ENCODE measurements at regions not wholly inside any gene's neighbourhood (a gene's known extent, or its start where the extent isn't known, plus 50 kb on each side); places are given as distances from the start of the nearest gene placed in this dataset.
"Not testable (repeated sequence)": the region's sequence is repeated elsewhere in the genome, so short reads cannot be mapped to it uniquely, and the experiment has no call there.

- Histone ChIP-seq H3K36me3 (ENCODE audit: control insufficient read depth, insufficient read depth, low read length) (no peaks in the 10 kb centered on the region), H3K4me3 (ENCODE audit: low read depth, low read length) (no peak overlapping the region), H3K27me3 (replicated peaks; ENCODE audit: control insufficient read depth, insufficient read depth, low read length) (no peaks in the 10 kb centered on the region), H3K4me1 (peaks cover 12% of the 10 kb centered on the region), H3K9me3 (no peaks in the 10 kb centered on the region)
- H3K4me1 Mint-ChIP-seq (ENCODE audit: low read depth, unreplicated experiment) = peaks cover 7% of the 10 kb centered on the region
- no peak for DNase-seq
- CTCF ChIA-PET = interaction anchor here (0.6 kb wide), 1 partner anchor 719 kb away, joined by 3 read pairs; no protein-coding TSS in a partner anchor
- H3K27ac Mint-ChIP-seq (ENCODE audit: unreplicated experiment) = no peak overlapping the region
- no TSS peak for BruUV-seq (replicated peaks)
- H3K4me3 Mint-ChIP-seq (ENCODE audit: unreplicated experiment) = no peak overlapping the region
- no peaks in the 10 kb centered on the region for H3K9me3 Mint-ChIP-seq (ENCODE audit: unreplicated experiment)
- TF ChIP-seq CTCF (IDR thresholded peaks at IDR 0.05; ENCODE audit: insufficient read depth in 1 of 2, low read depth in 1 of 2, low read length in 1 of 2, severe bottlenecking in 1 of 2, unreplicated experiment in 1 of 2) = peak in 1 of 2 experiments; percentile 9
- no peaks in the 10 kb centered on the region for H3K36me3 Mint-ChIP-seq (ENCODE audit: insufficient read depth, unreplicated experiment)
- intact Hi-C loops (cut with micrococcal nuclease; ENCODE audit: unreplicated experiment) = no loop called here
- H3K27me3 Mint-ChIP-seq (ENCODE audit: insufficient read depth, unreplicated experiment) = peaks cover 2% of the 10 kb centered on the region
- POLR2A ChIA-PET = no interaction called here
Measured at GRCh38 chr5:60458666-60459065, 241.3 kb downstream of the DEPDC1B start.

- H3K27me3 Mint-ChIP-seq (ENCODE audit: insufficient read depth, unreplicated experiment) = peaks cover 2% of the 10 kb centered on the region
- intact Hi-C loops (cut with micrococcal nuclease; ENCODE audit: unreplicated experiment) = no loop called here
- no peak overlapping the region for H3K4me3 ChIP-seq (ENCODE audit: low read depth, low read length)
- H3K4me1 Mint-ChIP-seq (ENCODE audit: low read depth, unreplicated experiment) = peaks cover 3% of the 10 kb centered on the region
- H3K36me3 Mint-ChIP-seq (ENCODE audit: insufficient read depth, unreplicated experiment) = no peaks in the 10 kb centered on the region
- H3K4me3 Mint-ChIP-seq (ENCODE audit: unreplicated experiment) = no peak overlapping the region
- POLR2A ChIA-PET = no interaction called here
- no TSS peak for BruUV-seq (replicated peaks)
- DNase-seq = no peak
- H3K36me3 ChIP-seq (ENCODE audit: control insufficient read depth, insufficient read depth, low read length) = no peaks in the 10 kb centered on the region
- no peak for TF ChIP-seq CTCF (IDR thresholded peaks at IDR 0.05; ENCODE audit: insufficient read depth in 1 of 2, low read depth in 1 of 2, low read length in 1 of 2, severe bottlenecking in 1 of 2, unreplicated experiment in 1 of 2)
- no peaks in the 10 kb centered on the region for H3K27me3 ChIP-seq (replicated peaks; ENCODE audit: control insufficient read depth, insufficient read depth, low read length)
- no peaks in the 10 kb centered on the region for H3K4me1 ChIP-seq
- H3K9me3 ChIP-seq = no peaks in the 10 kb centered on the region
- no peak overlapping the region for H3K27ac Mint-ChIP-seq (ENCODE audit: unreplicated experiment)
- CTCF ChIA-PET = no interaction called here
- no peaks in the 10 kb centered on the region for H3K9me3 Mint-ChIP-seq (ENCODE audit: unreplicated experiment)
Measured at GRCh38 chr5:60457233-60457632, 242.7 kb downstream of the DEPDC1B start.

GRCh38 chr5:60455589-60455988, 244.4 kb downstream of the DEPDC1B start:
- no peaks in the 10 kb centered on the region for H3K4me1 ChIP-seq
- DNase-seq = no peak
- ChIA-PET CTCF (no interaction called here), POLR2A (no interaction called here)
- peaks cover 2% of the 10 kb centered on the region for H3K27me3 Mint-ChIP-seq (ENCODE audit: insufficient read depth, unreplicated experiment)
- no peaks in the 10 kb centered on the region for H3K36me3 ChIP-seq (ENCODE audit: control insufficient read depth, insufficient read depth, low read length)
- no peak overlapping the region for H3K4me3 Mint-ChIP-seq (ENCODE audit: unreplicated experiment)
- no peak overlapping the region for H3K27ac Mint-ChIP-seq (ENCODE audit: unreplicated experiment)
- BruUV-seq (replicated peaks) = no TSS peak
- no peaks in the 10 kb centered on the region for H3K27me3 ChIP-seq (replicated peaks; ENCODE audit: control insufficient read depth, insufficient read depth, low read length)
- no peak for TF ChIP-seq CTCF (IDR thresholded peaks at IDR 0.05; ENCODE audit: insufficient read depth in 1 of 2, low read depth in 1 of 2, low read length in 1 of 2, severe bottlenecking in 1 of 2, unreplicated experiment in 1 of 2)
- no peak overlapping the region for H3K4me3 ChIP-seq (ENCODE audit: low read depth, low read length)
- H3K9me3 Mint-ChIP-seq (ENCODE audit: unreplicated experiment) = no peaks in the 10 kb centered on the region
- intact Hi-C loops (cut with micrococcal nuclease; ENCODE audit: unreplicated experiment) = no loop called here
- H3K9me3 ChIP-seq = no peaks in the 10 kb centered on the region
- H3K36me3 Mint-ChIP-seq (ENCODE audit: insufficient read depth, unreplicated experiment) = no peaks in the 10 kb centered on the region
- H3K4me1 Mint-ChIP-seq (ENCODE audit: low read depth, unreplicated experiment) = peaks cover 4% of the 10 kb centered on the region

GRCh38 chr5:60454277-60454676, 245.7 kb downstream of the DEPDC1B start:
- H3K27me3 Mint-ChIP-seq (ENCODE audit: insufficient read depth, unreplicated experiment); H3K4me3 Mint-ChIP-seq (ENCODE audit: unreplicated experiment); H3K36me3 Mint-ChIP-seq (ENCODE audit: insufficient read depth, unreplicated experiment); H3K9me3 ChIP-seq; DNase-seq; H3K27me3 ChIP-seq (replicated peaks; ENCODE audit: control insufficient read depth, insufficient read depth, low read length); H3K4me3 ChIP-seq (ENCODE audit: low read depth, low read length); H3K9me3 Mint-ChIP-seq (ENCODE audit: unreplicated experiment); H3K27ac Mint-ChIP-seq (ENCODE audit: unreplicated experiment); H3K36me3 ChIP-seq (ENCODE audit: control insufficient read depth, insufficient read depth, low read length); CTCF ChIA-PET; H3K4me1 ChIP-seq; BruUV-seq (replicated peaks); POLR2A ChIA-PET; H3K4me1 Mint-ChIP-seq (ENCODE audit: low read depth, unreplicated experiment): not testable (repeated sequence)
- intact Hi-C loops (cut with micrococcal nuclease; ENCODE audit: unreplicated experiment) = loop anchor here (5.0 kb wide), 1 partner anchor 33 kb away; no protein-coding TSS in a partner anchor
